Transverse colon (tissue), 3 donors: ENCODE measurements at regions not wholly inside any gene's neighbourhood (a gene's known extent, or its start where the extent isn't known, plus 50 kb on each side); places are given as distances from the start of the nearest gene placed in this dataset.

Experiments used
- CTCF ChIP-seq, 5 experiments: fragments of 200-600 bp in 3 of 5; fragments of 450-650 bp in 2 of 5; sonication (generic) in 3 of 5; IDR thresholded peaks; 1 replicate in 2 of 5; 2 replicates in 3 of 5; pipeline ENCODE4 v1.5.1; 2016 to 2017; ENCODE audit warnings: antibody characterized with exemption in 5 of 5, inconsistent platforms in 3 of 5, mild to moderate bottlenecking in 2 of 5, moderate library complexity in 1 of 5
- POLR2A ChIP-seq: fragments of 450-650 bp; IDR thresholded peaks from one replicate; pipeline ENCODE4 v1.6.1; 2016; ENCODE audit warnings: antibody characterized with exemption, mild to moderate bottlenecking, moderate library complexity

DNA sequence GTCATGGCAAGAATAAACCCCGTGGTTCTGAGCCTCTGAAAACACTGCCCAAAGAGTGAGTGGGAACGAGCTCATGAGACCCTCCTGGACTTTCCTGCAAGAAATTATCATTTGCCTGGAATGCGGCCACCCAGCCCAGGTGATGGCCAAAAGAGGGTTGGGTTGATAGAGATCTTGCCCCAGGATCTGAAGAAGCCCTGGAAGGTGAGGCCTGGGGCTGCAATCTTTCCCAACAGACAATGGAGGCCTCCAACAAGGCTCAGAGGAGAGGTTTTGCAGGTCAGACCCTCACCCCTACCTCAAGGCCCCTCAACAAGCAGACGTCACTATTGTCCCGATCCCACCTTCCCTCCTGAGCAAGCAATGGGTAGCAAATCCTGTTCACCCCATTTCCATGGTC, 106.0 kb upstream of the SOD1 start:
- no peak for TF ChIP-seq POLR2A
- no peak for TF ChIP-seq CTCF (IDR thresholded peaks at IDR 0.05)
